ENCODE measurements at regions not wholly inside any gene's neighbourhood (a gene's known extent, or its start where the extent isn't known, plus 50 kb on each side); places are given as distances from the start of the nearest gene placed in this dataset.

- no peak for TF ChIP-seq CTCF (IDR thresholded peaks at IDR 0.05)
- no peak for TF ChIP-seq EP300 (IDR thresholded peaks at IDR 0.05)
- no peak for TF ChIP-seq POLR2A (IDR thresholded peaks at IDR 0.05)
- TF ChIP-seq POLR2AphosphoS5 (IDR thresholded peaks at IDR 0.05): no peak
These were observed 123.1 kb upstream of the GJE1 start for GRCh38 chr6:142009647-142010046.
